Astrocyte (in vitro differentiated cells and primary cell): ENCODE measurements at regions not wholly inside any gene's neighbourhood (a gene's known extent, or its start where the extent isn't known, plus 50 kb on each side); places are given as distances from the start of the nearest gene placed in this dataset.

Experiments used
- DNase-seq: peaks from one replicate; pipeline ENCODE4 v3.0.0-alpha.2; 2010; ENCODE audit warnings: low read depth
- FAIRE-seq: peaks from 2 replicates; lab custom pipeline; 2011; peaks lifted over from hg19 to GRCh38; lab: Jason Lieb, UNC
- H2AFZ ChIP-seq: 2 replicates; pipeline ENCODE4 v1.6.0; 2012; ENCODE audit warnings: low read depth, low read length, inconsistent platforms
- H3K27ac ChIP-seq: 2 replicates; pipeline ENCODE4 v1.5.1; 2011; ENCODE audit warnings: low read depth, low read length, inconsistent platforms
- H3K27me3 ChIP-seq: 2 replicates; pipeline ENCODE4 v1.6.0; 2011; ENCODE audit warnings: low read length, inconsistent platforms; ENCODE audit not compliant: insufficient read depth
- H3K36me3 ChIP-seq: 2 replicates; pipeline ENCODE4 v1.5.1; 2011; ENCODE audit warnings: low read length, inconsistent platforms; ENCODE audit not compliant: insufficient read depth
- H3K4me1 ChIP-seq: 2 replicates; pipeline ENCODE4 v1.5.1; 2011; ENCODE audit warnings: low read length, inconsistent platforms; ENCODE audit not compliant: insufficient read depth
- H3K4me2 ChIP-seq: 2 replicates; pipeline ENCODE4 v1.6.0; 2012; ENCODE audit warnings: low read length, inconsistent platforms
- H3K4me3 ChIP-seq: 2 replicates; pipeline ENCODE4 v1.5.1; 2011; ENCODE audit warnings: low read depth, mild to moderate bottlenecking, low read length, inconsistent platforms; ENCODE audit not compliant: insufficient read depth
- H3K79me2 ChIP-seq: 2 replicates; pipeline ENCODE4 v1.6.0; 2012; ENCODE audit warnings: mild to moderate bottlenecking, low read length, inconsistent platforms; ENCODE audit not compliant: insufficient read depth
- H3K9ac ChIP-seq: 2 replicates; pipeline ENCODE4 v1.6.0; 2012; ENCODE audit warnings: mild to moderate bottlenecking, low read length, inconsistent platforms
- H3K9me3 ChIP-seq: 2 replicates; pipeline ENCODE4 v1.5.1; 2012; ENCODE audit warnings: low read depth, mild to moderate bottlenecking, low read length, inconsistent platforms; ENCODE audit not compliant: insufficient read depth
- H4K20me1 ChIP-seq: 2 replicates; pipeline ENCODE4 v1.6.0; 2012; ENCODE audit warnings: low read length, inconsistent platforms; ENCODE audit not compliant: insufficient read depth
- H3K27ac Mint-ChIP-seq: one replicate; pipeline ENCODE4 v1.8.0; 2021; ENCODE audit warnings: mild to moderate bottlenecking, mixed read lengths; ENCODE audit not compliant: unreplicated experiment
- H3K27me3 Mint-ChIP-seq: one replicate; pipeline ENCODE4 v1.8.0; 2021; ENCODE audit warnings: low read depth, mixed read lengths; ENCODE audit not compliant: unreplicated experiment
- H3K36me3 Mint-ChIP-seq: one replicate; pipeline ENCODE4 v1.8.0; 2021; ENCODE audit warnings: low read depth, mixed read lengths; ENCODE audit not compliant: unreplicated experiment
- H3K4me1 Mint-ChIP-seq: one replicate; pipeline ENCODE4 v1.8.0; 2021; ENCODE audit warnings: low read depth, mixed read lengths; ENCODE audit not compliant: unreplicated experiment
- H3K4me3 Mint-ChIP-seq: one replicate; pipeline ENCODE4 v1.8.0; 2021; ENCODE audit warnings: mild to moderate bottlenecking, moderate library complexity, mixed read lengths; ENCODE audit not compliant: unreplicated experiment
- H3K9me3 Mint-ChIP-seq: one replicate; pipeline ENCODE4 v1.8.0; 2021; ENCODE audit warnings: mild to moderate bottlenecking, mixed read lengths; ENCODE audit not compliant: unreplicated experiment
- CTCF ChIP-seq: IDR thresholded peaks from 2 replicates; pipeline ENCODE4 v1.5.1; 2011; ENCODE audit warnings: low read depth, mild to moderate bottlenecking, inconsistent platforms, low read length, moderate library complexity; ENCODE audit not compliant: insufficient read depth
- EZH2 ChIP-seq: IDR thresholded peaks from 2 replicates; pipeline ENCODE4 v1.6.1; 2012; ENCODE audit warnings: mild to moderate bottlenecking, low read length, inconsistent platforms; ENCODE audit not compliant: insufficient read depth

DNA sequence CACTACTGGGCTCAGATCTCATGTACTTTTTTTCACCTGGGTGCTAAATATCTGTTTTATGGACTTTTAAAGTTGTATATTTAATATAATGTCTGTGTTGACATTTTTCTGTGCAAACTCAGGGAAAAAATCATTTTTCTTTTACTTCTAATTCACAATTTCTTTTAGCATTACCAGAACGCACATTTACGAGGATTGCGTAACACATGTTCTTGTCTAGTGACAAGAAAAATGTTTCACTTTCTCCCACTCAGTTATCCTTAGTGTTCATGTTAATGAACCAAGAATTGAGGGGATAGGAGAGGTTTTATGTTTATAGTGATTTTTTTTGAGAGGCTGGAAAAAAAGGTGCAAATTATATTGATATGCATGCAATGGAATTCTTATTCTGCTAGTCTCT is 86.3 kb upstream of the PJA2 start:
- H3K27me3 Mint-ChIP-seq = peaks cover 7% of the 10 kb centered on the region

DNA sequence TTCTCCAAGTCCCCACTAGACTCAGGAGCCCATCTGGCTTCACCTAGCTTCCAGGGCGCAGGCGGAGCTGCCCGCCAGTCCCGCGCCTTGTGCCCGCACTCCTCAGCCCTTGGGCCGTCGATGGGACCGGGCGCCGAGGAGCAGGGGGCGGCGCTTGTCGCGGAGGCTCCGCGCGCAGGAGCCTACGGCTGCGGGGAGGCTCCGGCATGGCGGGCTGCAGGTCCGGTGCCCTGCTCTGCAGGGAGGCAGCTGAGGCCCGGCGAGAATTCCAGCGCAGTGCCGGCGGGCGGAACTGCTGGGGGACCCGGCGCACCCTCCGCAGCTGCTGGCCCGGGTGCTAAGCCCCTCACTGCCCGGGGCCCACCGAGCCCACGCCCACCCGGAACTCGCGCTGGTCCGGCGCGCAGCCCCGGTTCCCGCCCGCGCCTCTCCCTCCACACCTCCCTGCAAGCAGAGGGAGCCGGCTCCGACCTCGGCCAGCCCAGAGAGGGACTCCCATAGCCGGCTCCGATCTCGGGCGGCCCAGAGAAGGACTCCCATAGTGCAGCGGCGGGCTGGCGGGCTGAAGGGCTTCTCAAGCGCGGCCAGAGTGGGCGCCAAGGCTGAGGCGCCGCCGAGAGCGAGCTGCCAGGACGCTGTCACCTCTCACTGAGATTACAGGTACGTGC is 78.1 kb upstream of the PJA2 start:
- FAIRE-seq = no peak
- no peaks in the 10 kb centered on the region for H3K27me3 ChIP-seq
- H3K79me2 ChIP-seq = no peaks in the 10 kb centered on the region
- no peak overlapping the region for H3K4me3 ChIP-seq
- H2AFZ ChIP-seq = no peak overlapping the region
- no peaks in the 10 kb centered on the region for H3K4me1 Mint-ChIP-seq
- TF ChIP-seq CTCF = no peak
- TF ChIP-seq EZH2 = no peak
- peaks cover 7% of the 10 kb centered on the region for H3K9me3 Mint-ChIP-seq
- H3K9me3 ChIP-seq = no peaks in the 10 kb centered on the region
- DNase-seq = no peak
- H3K4me2 ChIP-seq = no peak overlapping the region
- H3K27ac ChIP-seq = no peak overlapping the region
- H3K4me3 Mint-ChIP-seq = no peak overlapping the region
- peaks cover 4% of the 10 kb centered on the region for H3K27me3 Mint-ChIP-seq
- no peaks in the 10 kb centered on the region for H4K20me1 ChIP-seq
- no peaks in the 10 kb centered on the region for H3K36me3 ChIP-seq
- H3K9ac ChIP-seq = no peak overlapping the region
- H3K27ac Mint-ChIP-seq = no peak overlapping the region
- H3K36me3 Mint-ChIP-seq = no peaks in the 10 kb centered on the region
- no peaks in the 10 kb centered on the region for H3K4me1 ChIP-seq

More for the DNA sequence above, 86.3 kb upstream of the PJA2 start:
- H3K79me2 ChIP-seq = no peaks in the 10 kb centered on the region
- TF ChIP-seq EZH2 = no peak
- no peak for TF ChIP-seq CTCF
- no peak overlapping the region for H2AFZ ChIP-seq
- H3K4me3 ChIP-seq = no peak overlapping the region
- H3K9me3 ChIP-seq = no peaks in the 10 kb centered on the region
- no peaks in the 10 kb centered on the region for H3K4me1 ChIP-seq
- H3K4me2 ChIP-seq = no peak overlapping the region
- H3K4me1 Mint-ChIP-seq = no peaks in the 10 kb centered on the region
- H3K27me3 ChIP-seq = no peaks in the 10 kb centered on the region
- H4K20me1 ChIP-seq = no peaks in the 10 kb centered on the region
- FAIRE-seq (no peak), DNase-seq (no peak)
- H3K9ac ChIP-seq = no peak overlapping the region
- H3K9me3 Mint-ChIP-seq = no peaks in the 10 kb centered on the region
- H3K27ac Mint-ChIP-seq = no peak overlapping the region
- H3K27ac ChIP-seq = no peak overlapping the region
- H3K4me3 Mint-ChIP-seq = no peak overlapping the region
- H3K36me3 ChIP-seq = no peaks in the 10 kb centered on the region
- no peaks in the 10 kb centered on the region for H3K36me3 Mint-ChIP-seq

DNA sequence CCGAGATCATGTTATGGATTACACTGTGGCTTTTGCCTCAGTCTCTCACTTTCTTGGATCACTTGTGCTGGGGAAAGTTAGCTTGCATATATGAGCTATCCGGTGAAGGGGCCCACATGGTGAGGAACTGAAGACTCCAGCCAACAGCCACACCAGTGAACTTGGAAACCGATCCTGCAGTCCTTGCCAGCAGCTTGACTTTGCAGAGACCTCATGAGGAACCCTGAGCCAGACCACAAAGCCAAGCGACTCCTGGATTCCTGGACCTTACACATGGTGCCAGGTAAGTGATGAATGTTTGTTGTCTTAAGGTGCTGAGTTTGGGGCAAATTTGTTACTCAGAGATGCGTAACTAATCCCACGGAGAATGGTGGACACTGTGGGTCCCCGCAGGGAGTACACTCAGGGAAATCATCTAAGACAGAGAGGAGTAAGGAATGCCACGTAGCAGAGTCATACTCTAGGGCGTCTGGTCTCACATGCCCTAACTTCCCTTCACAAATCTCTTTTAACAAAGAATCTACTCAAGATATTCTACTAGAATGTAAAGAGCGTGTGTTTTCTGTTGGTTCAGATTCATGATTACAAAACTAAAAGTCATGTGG is 76.5 kb upstream of the PJA2 start:
- Histone ChIP-seq H3K27me3 (no peaks in the 10 kb centered on the region), H3K36me3 (no peaks in the 10 kb centered on the region), H3K4me1 (no peaks in the 10 kb centered on the region), H3K27ac (no peak overlapping the region), H3K4me2 (no peak overlapping the region), H4K20me1 (no peaks in the 10 kb centered on the region), H3K79me2 (no peaks in the 10 kb centered on the region), H3K9me3 (no peaks in the 10 kb centered on the region), H3K4me3 (no peak overlapping the region), H2AFZ (no peak overlapping the region), H3K9ac (no peak overlapping the region)
- Mint-ChIP-seq H3K36me3 (no peaks in the 10 kb centered on the region), H3K27me3 (peaks cover 4% of the 10 kb centered on the region), H3K27ac (no peak overlapping the region), H3K4me1 (no peaks in the 10 kb centered on the region), H3K9me3 (peaks cover 7% of the 10 kb centered on the region), H3K4me3 (no peak overlapping the region)
- FAIRE-seq = no peak
- peak; percentile 42 for DNase-seq
- no peak for TF ChIP-seq CTCF
- TF ChIP-seq EZH2 = no peak
